Fibroblast of villous mesenchyme (primary cell): ENCODE measurements at regions not wholly inside any gene's neighbourhood (a gene's known extent, or its start where the extent isn't known, plus 50 kb on each side); places are given as distances from the start of the nearest gene placed in this dataset. TPM values are rescaled to one million over a fixed set of nuclear protein-coding genes. Genes with fewer than 3 reads are reported as not detected.
A peak's percentile ranks its signal among the peaks of the same experiment; 100 is the strongest.

Source experiments
- DNase-seq: peaks from one replicate; pipeline ENCODE4 v3.0.0-alpha.2; 2010; ENCODE audit warnings: low read depth
- H3K4me3 ChIP-seq: 2 replicates; pipeline ENCODE4 v1.5.1; 2011; ENCODE audit warnings: low read depth, mild to moderate bottlenecking, low read length
- small RNA-seq: library from RNA; depleted of rRNA; stranded (forward); fragments of <200 nt; gene quantifications from one replicate; pipeline ENCODE3, GENCODE V24; 2012
- TF ChIP-seq, protein P1 (sequence below): IDR thresholded peaks from 2 replicates; pipeline ENCODE4 v1.5.1; 2012; ENCODE audit warnings: low read depth, mild to moderate bottlenecking, low read length; ENCODE audit not compliant: insufficient read depth

DNA sequence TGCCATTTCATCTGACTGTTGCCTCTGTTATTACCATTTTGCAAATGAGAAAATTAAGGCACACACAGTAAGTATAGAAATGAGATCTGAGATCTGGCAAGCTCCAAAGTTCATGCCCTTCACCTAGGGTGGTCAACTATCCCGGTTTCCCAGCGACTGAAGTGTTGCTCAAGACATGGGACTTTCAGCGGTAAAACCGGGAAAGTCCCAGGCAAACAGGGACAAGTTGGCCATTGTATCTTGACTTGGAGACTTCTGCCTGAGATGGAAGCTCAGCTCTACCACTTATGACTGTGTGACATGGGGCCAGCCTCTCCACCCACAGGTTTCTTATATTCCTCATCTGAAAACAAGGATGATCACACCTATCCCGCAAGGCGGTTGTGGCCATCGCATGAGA is 55.6 kb upstream of the TPM1 start:
- DNase-seq, result no peak
- TF ChIP-seq, protein P1, sequence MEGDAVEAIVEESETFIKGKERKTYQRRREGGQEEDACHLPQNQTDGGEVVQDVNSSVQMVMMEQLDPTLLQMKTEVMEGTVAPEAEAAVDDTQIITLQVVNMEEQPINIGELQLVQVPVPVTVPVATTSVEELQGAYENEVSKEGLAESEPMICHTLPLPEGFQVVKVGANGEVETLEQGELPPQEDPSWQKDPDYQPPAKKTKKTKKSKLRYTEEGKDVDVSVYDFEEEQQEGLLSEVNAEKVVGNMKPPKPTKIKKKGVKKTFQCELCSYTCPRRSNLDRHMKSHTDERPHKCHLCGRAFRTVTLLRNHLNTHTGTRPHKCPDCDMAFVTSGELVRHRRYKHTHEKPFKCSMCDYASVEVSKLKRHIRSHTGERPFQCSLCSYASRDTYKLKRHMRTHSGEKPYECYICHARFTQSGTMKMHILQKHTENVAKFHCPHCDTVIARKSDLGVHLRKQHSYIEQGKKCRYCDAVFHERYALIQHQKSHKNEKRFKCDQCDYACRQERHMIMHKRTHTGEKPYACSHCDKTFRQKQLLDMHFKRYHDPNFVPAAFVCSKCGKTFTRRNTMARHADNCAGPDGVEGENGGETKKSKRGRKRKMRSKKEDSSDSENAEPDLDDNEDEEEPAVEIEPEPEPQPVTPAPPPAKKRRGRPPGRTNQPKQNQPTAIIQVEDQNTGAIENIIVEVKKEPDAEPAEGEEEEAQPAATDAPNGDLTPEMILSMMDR, result no peak
- no peak overlapping the region for H3K4me3 ChIP-seq

DNA sequence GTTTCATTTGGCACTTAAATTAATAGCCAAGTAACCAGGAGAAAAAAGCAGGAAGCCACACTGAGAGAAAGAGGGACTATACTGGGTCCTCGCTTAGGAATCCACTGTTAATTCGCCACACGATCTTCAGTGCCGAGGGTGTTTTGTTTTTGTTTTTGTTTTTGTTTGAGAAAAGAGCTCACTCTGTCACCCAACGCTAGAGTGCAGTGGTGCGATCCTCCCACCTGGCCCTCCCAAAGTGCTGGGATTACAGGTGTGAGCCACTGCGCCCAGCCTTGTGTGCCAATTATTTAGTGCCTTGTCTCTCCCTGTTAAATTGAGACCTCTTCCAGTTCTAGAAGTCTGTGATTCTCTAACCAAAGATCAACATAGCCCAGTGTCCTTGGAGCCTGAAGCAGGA is 53.8 kb upstream of the TPM1 start:
- TF ChIP-seq, protein P1, result no peak
- no peak for DNase-seq
- no peak overlapping the region for H3K4me3 ChIP-seq

DNA sequence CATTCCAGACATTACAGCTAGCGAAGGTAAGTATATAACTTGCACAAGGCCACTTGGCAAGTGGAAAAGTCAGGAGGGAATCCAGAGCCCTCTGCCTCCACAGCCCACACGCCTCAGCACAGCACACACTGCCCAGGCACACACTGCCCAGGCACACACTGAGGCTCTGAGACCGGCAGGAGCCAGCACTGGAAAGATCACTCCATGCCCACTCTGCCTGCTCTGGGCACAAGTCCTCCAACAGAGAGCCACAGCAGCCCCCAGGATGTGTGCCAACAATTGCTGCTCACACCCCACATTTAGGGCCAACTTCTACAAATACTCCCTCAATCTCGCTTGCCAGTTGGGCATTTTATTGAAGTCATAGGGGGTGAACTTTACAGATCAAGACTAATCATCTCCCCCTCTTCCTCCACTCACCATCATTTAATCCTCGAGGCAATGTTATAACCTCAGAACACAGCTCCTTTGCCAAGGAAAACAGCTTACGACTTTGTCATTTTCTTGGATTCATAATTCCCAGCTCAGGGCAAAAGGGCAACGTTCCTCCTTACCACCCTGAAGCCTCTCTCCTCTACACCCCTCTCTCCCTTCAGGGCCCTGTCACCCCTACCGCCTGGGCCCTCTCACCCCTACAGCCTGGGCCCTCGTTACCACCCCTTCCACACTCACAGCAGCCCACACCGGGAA is 53.0 kb upstream of the TPM1 start:
- no peak for DNase-seq
- H3K4me3 ChIP-seq, result no peak overlapping the region
- TF ChIP-seq, protein P1, result no peak

DNA sequence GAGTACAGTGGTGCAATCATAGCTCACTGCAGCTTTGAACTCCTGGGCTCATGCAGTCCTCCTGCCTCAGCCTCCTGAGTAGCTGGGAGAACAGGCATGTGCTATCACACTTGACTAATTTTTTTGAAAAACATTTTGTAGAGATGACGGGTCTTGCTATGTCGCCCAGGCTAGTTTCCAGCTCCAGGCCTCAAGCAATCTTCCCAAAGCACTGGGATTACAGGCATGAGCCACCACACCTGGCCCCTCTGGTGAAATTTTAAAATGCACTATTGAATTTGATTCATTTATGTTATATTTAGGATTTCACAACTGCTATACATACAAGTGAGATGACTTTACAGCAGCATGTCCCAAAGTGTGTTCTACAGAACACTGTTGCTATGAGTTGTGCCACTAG is 50.8 kb upstream of the TPM1 start:
- no peak overlapping the region for H3K4me3 ChIP-seq
- TF ChIP-seq, protein P1, result no peak
- DNase-seq, result no peak

DNA sequence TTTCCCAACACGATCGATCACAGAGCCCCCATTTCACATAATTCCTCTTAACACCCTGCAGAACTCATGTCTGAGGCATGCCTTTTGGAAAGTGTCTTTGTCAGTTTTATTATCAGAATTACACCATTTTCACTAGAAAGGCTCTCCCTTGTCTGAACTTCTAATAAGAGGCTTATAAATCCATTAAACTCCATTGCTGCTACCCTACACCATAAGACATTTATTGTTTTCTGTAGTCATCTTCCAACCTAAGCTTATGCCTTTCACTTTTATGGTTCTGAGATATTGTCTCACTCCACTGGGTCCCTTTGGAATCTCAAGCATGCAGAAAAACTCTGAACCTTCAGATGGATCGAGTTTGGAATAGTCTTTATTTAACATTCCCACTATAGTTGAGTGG is 50.2 kb upstream of the TPM1 start:
- DNase-seq, result peak; percentile 53
- no peak overlapping the region for H3K4me3 ChIP-seq
- TF ChIP-seq, protein P1, result no peak

Small RNA genes lying in the stretch of these regions (small RNA-seq; reads per million reads assigned to genes)
- gene MIR190A (249 reads per million, percentile 98 among the genes with 10 or more reads in this experiment), gene MIR6085 (not detected), gene MIR8067 (not detected), gene RF00017 (not detected)
